Ammon's horn (tissue), 1 donor: ENCODE measurements at regions not wholly inside any gene's neighbourhood (a gene's known extent, or its start where the extent isn't known, plus 50 kb on each side); places are given as distances from the start of the nearest gene placed in this dataset.

Experiments
- DNase-seq: peaks from one replicate; pipeline ENCODE4 v3.0.0-alpha.2; 2016; ENCODE audit warnings: low spot score

DNA sequence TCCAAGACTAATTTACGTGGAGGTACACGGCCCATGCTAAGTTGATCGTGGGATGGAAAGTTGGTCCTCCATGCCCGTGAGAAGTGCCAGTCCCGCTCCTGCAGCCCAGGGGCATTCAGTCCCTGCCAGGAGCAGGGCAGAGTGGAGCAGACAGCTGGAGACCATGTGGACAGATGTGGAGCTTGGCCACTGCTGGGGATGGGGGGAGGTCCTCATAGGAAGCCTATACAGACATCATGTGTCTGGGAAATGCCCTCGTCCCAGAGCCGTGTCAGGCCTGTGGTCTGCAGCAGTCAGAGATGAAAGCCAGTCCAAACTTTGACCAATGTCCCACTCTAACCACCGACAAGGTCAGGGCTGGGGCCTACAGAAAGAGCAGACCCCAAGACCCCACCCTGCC, 118.4 kb downstream of the CPZ start:
- DNase-seq = no peak

DNA sequence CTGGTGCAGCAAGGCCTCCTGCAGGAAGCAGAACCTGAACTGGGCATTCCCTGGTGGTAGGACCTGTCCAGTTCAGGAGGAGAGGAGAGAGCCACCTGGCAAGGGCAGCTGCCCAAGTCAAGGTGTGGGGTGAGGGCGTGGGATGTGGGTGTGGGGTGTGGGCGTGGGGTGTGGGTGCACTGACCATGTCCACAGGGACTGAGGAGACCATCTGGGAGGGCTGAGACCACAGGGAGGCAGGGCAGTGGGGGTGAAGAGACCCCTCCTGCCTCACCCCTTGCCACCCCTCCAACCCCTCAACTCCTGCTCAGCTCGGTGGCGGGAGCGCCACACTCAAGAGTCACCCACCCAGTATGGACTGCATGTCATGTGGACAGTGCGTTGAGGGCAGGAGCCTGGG, 117.9 kb downstream of the CPZ start:
- no peak for DNase-seq

DNA sequence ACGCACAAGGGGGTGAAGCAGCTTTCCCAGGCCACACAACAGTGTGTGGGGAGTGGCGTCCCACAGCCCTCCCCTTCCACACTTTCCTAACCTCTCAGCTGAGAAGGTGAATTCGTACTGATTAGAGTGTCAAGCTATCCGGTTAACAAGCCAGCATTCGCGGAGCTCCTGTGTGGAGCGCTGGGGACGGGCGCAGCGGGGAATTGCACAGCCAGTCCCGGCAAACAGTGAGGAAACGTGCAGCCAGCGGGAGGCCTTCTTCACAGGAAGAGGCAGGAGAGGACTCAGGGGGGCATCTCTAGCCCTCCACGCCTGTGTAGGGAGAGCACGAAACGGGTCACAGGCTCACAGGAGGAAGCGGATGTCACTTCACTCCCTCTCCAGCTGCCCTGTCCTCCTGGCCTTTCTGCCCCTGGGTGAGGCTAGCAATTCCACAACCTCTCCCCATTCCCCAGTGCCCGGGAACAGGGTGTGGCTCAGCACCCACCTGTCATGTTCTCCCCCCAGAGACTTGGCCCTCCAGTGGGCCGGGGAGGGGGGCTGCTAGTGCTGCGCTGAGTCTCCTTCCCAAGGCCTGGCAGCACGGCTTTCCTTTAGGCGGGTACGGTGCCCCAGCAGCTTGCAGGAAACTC, 117.3 kb downstream of the CPZ start:
- DNase-seq = no peak

DNA sequence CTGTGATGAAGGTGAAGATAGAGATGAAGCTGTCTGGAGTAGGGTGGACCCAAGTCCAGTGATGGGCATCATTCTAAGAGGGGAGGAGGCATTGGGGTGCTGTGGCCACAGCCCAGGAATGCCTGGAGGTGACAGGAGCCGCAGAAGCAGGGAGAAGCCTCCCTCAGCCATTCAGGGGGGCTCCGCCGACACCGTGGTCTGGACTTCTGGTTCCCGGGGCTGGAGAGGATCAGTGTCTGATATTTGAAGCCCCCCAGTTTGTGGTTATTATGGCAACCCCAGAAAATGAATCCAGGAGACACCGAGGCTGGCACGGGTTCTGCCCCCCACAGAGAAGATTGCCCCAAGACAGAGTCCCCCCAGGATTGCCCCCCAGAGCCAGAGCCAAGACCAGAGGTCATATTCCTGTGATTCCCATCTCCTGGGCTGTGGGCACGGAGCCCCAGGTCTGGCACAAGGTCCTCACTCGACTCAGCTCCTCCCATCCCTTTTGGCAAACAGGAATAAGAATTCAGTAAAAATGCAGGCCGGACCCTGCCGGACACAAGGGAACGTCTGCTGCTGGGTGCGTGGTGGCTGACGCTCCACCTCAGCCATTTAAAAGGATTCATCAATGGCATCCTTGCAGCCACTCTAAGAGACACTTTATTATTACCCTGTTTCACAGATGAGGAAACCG, 116.6 kb downstream of the CPZ start:
- DNase-seq = no peak

DNA sequence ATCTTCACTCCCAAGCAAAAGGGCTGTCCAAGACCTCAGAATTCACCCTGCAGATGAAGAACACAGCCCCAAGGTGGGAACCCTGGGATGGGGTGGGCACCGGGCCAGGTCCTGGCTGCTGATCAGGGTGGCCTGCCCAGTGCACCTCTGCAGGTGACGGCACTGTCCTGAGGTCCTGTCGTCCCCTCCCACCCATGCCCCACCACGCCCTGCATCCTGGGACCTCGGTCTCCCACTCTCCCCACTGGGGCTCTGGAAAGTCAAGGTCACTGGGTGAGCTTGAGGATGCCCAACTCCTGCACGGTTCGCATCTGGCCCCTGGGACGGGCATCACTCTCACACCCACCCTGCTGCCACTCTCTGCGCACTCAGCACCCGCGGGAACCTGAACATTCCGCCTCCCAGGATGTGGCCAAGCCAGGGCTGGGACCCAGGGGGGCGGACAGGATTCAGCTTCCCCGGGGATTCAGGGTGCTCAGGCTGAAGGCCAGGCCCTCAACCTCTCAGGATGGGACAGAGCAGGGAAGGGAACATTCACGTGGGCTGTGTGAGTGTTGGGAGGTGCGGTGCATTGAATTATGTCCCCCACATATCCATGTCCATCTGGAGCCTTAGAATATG, 115.9 kb downstream of the CPZ start:
- no peak for DNase-seq

DNA sequence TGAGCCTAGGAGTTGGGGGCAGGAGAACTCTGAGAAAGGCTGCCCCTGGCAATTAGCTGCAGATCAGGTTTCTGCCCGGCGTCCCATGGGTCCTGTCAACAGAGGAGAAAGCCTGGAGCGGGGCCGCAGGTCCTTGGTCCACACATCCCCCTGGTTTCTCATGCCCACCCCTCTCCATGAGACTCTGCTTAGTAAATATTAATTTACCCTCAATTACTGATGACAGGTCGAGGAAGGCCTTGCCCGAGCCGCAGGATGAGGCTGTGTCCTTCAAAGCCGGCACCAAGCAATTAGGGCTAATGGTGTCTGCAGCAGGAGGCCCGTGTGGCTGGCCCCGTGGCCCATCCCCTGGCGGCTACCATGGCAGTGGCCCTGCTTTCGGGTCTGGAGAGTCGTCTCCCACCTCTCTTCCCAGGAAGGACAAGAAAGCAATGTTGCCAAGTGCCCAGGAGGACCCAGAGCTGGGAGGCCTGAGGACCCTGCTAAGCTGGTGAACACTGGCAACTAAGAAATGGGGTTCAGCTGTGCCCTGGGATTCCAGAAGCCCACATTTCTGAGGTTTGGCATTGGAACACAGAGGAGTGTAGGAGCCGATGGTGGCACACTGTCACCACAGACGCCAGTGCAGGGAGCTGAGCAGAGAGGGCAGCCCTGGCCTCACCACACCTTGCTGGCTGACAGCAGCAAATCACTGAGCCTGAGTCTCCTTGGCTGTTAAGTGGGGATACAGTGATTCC, 114.6 kb downstream of the CPZ start:
- no peak for DNase-seq

DNA sequence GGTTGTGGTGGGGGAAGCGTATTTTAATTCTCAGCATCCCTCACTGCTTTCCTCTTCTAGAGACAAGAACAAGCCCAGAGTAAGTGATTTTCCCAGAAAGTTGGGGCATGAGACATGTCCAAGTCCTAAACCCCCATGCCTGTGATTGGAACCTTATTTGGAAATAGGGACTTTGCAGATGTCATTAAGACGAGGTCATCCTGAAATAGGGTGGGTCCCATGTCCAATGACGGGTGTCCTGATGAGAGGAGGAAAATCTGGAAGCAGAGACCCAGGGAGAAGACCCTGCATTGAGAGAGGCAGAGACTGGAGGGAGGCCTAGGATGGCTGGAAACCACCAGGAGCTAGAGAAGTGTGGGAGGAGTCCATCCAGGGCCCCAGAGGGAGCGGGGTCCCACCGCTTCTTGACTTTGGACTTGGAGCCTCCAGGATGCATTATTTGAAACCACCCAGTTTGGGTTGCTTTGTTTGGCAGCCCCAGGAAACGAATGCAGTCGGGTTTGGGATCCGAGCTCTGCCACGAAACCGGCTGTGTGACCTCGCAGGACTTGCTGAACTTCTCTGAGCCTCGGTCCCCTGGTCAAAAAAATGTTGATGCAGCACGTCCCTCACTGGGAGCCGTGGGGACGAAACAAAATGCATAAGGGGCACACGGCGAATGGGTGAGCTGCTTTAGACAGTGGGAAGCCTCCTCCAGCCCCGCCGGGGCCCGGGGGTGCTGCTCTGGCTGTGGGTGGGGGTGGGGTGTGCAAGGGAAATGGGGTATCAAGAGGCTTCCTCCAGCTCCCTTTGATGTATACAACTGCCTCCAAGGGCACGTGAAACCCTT, 113.9 kb downstream of the CPZ start:
- DNase-seq = no peak

DNA sequence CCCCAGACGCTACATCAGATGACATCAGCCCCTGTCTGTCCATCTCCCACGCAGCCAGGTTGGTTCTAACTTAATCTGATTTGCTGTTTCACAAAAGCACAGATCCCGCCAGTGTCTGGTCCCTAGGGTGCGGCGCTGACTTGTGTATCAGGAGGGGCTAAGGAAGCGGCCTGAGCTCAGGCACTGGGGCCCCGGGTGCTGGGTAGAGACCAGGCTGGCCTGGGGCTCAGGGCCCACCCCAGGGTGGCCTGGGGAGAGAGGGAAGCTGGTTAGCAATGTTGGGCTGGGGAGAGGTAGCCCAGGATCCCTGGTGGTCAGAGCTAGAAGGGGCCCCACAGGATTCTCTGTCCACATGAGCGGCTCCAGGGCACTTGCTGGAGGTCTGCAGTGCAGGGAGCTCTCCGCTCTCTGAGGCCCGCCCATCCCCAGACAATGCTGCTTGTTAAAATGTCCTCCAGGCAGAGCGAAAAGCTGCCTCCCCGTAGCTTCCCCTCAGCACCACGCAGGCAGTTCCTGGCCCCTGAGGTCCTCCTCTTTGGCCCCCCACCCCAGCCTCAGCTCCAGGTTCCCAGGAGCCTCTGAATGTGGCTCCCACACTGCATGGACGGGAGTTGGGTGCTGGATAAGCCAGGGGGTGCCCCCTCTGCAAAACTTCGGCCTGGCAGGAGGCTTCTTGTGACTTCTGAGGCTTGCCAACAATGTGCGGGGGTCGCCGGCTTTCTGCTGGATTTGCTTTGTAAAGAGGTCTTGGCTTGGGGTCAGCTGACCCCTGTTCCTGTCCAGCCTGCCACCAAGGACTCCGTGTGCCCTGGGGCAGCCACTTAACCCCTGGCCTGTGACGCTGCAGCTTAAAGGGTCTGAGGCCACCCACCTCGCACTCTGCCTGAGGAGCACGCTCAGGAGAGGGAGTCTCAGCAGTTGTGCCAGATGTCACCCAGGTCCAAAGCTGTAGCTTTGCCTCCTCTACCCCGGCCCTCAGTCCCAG, 112.9 kb downstream of the CPZ start:
- no peak for DNase-seq

DNA sequence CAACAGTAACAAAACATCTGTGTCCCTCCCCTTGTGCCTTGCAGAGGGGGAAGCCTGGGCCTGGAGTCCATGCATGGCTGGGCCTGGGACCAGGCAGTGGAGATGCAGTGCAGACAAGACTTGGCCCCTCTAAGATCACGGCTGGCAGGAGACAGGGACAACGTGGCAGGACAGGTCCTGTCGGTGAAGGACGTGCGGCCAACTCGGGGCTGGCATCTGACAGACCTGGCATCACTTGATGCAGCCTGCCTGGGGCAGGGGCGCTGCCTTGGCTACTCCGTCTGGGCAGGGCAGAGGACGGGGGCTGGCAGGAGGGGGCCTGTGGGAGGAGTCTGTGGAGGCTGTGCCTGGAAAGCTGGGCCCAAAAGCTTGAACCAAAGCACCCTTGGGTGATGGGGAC, 112.1 kb downstream of the CPZ start:
- DNase-seq = no peak

DNA sequence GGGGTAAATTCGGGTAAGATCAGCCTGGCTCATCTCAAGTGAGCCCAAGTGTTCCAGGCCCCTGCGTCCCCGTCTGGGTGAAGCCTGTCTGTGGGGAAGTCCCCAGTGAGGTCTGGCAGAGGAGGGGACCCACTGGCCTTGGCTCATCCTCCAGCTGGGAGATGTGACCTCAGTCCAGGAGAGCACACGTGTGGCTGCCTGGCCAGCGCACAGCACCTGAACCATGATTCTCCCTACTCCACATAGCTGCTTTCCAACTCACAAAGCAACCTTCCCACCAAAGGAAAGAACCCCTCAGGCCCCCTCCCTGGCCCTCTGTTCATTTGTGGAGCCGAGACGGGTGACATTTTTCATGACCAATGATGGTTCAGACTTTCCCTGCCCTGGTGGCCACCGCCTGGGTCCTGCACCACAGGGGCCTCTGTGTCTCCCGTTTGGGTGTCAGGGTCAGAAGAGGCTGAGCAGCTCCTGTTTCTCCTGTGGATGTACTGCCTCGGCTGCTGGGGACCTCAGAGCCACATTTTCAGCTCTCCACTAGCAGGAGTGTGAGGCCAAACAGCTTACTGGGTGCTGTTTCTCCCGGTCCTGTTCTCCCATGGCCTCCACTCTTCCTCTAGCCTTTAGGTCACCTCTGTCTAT, 111.4 kb downstream of the CPZ start:
- DNase-seq = no peak

DNA sequence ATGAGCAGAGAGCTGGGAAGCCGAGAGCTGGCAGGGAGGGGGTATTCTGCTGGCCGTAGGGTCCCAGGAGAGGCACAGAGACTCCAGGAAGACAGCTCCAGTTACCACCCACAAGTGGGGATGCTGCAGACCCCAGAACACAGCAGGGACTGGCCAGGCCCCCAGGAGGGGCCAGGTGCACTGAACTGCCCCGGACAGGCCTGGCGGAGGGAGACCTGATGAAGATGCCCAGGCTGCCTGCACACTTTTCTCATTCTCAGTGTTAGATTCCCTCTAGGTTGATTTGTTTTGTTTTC, 110.8 kb downstream of the CPZ start:
- DNase-seq = no peak

DNA sequence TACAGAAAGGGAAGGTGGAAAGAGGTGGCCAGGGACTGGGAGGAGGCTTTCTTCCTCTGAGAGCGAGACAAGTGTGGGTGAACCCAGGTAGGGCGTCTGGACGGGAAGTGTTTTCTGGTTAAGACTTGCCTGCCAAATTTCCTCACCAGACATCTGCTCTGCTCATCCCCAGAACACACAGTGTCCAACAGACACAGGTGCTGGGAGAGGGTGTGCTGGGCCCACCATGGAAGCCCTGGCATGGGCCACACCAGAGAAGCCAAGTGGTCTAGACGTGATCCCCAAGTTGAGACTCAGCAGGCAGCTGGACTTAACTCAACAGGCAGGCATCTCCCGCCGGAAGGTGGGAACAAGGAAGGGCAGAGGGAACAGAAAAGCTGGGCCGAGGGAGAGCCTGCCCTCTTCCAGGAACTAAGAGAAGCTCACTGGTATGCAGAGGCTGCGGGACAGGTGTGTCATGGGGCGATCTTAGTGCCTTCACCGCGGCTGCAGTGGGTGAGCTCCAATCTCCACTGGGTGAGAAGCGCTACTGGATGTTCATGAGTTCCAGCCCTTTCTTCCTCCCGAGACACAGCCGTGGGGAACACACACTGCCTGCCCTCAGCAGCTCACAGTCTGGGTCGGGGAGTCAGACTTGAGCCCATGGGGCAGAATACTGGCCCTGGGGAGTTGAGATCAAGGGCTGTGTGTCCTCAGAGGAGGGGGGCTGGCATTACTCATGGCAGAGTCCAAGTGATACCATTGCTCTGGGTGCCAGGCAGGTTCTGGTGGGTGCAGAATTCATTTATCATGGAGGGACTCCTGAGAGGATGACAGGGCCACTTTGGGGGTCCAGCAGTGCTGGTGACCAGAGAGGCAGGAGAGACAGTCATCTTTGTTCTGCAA, 110.2 kb downstream of the CPZ start:
- no peak for DNase-seq

DNA sequence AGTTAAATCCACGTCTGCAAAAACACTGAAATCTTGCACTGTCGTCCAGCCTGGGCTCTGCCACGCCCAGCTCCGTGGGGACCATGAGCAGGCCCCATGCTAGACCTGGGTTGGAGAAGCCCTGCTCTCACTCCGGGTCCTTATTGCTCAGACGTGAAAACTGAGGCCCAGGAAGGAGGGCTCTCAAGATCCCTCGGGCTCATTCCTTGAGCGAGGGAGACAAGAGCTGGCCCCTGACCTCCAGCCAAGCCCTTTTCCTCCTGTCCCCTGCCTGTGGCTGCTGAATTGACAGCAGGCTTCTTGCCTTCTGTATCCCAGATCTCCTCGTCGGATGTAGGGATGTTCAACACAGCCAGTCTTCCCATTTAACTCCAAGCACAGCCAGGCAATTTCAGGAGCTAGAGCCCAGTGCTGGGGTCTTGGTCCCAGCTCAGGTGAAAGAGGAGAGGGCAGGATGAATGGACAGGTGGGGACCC, 109.5 kb downstream of the CPZ start:
- no peak for DNase-seq

DNA sequence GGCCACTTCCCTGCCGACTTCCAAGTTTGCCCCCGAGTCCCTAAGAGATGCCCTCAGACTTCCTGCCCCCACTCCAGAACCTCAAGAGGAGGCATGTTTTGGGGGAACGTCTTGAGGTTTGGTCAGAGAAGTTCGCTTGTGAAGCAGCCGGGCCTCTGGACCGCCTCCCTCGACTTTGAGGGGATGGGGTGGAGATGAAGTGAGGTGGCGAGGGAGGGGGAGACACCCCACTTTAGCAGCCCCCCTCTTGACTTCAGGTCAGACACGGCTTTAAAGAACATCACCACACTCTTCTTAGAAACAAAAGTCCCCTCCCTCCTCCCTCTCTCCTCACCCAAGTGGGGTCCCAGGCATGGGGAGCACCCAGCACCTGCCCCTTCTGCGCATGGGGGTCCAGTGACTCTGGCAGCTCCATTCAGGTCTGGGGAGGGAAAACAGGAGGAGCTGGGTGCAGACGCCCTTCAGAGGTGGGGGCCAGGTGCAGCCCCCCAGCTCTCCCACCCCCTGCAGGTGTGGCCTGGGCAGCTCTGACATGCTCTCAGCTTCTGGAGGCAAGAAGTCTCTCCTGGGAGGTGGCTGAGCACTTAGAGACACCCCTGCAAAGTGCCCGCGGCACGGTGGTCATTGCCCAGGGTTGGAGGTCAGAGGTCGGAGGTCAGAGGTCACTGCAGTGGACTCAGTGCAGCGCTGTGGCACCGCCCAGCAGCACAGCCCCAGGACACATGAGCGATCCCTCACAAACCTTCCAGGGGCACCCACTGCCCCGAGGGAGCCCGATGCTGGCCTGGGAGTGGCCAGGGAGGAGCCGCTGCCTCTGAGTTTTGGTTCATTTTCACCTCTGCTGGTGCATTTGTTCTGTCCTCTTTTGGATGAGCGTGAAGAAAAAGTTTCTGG, 108.8 kb downstream of the CPZ start:
- no peak for DNase-seq

DNA sequence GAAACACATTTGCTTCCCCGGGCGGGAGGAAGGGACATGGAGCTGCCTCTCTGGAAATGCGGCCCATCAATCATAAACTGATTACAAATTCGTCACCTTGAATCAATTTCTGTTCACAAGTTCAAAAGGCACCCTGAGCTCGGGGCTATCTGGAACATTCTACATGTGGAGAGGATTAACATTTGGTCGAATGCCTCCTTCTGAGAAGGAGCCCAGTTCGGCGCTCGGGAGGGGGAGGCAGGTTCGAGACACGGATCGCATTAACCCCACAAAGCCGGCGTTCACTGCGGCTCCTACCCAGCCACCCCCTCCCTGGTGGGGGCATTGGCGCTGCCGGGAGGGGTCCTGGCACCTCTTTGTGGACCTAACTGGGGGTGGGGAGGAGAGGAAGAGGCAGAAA, 108.0 kb downstream of the CPZ start:
- DNase-seq = no peak

DNA sequence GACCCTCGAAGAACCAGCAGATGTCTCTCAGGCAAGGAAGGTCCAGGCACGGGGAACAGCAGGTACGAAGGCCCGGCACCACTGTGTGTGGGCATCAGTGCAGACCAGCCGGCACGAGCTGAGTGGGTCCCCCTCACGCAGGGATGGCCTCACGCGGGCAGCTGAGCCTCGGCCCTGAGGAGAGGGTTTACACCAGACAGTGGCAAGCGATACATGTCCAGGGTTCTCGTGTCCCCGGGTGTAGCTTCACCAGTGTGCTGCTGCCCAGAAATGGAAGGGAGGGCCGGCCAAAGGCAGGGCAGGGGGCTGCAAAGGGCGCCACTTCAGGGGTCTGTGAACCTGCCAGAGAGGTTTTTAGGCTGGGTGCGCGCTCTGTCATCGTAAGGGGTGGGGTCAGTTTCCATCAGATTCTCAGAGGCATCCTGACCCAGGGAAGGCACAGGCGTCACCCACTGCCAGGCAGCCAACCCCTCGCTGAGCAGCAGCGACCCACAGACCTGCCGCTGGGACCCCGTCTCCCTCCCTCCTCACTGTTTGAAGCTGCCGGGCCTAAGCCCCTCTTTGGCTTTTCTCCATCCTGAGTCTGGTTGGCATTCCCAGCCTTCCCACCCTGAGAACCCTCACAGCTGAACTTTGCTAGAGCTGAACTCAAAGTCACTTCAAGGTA, 107.0 kb downstream of the CPZ start:
- DNase-seq = no peak

DNA sequence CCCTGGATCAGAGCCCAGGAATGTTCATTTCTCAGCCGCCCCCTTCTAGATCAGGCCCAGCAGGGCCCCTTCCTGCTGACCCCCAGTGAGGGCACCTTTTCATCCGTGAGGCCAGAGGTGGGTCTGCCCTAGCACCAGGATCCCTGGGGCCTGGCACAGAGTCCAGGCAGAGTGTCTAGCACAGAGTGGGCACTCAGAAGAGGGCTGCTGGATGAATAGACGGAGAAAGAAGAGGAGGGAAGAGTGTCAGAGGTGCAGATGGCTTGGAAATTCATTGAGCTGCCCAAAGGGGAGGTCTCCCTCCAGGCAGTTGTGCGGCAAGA, 106.5 kb downstream of the CPZ start:
- DNase-seq = no peak
